M059J (cell line): ENCODE measurements at regions not wholly inside any gene's neighbourhood (a gene's known extent, or its start where the extent isn't known, plus 50 kb on each side); places are given as distances from the start of the nearest gene placed in this dataset.
A peak's percentile ranks its signal among the peaks of the same experiment; 100 is the strongest.
"Not testable (repeated sequence)": the region's sequence is repeated elsewhere in the genome, so short reads cannot be mapped to it uniquely, and the experiment has no call there.

Source experiments
- DNase-seq: peaks from one replicate; pipeline ENCODE4 v3.0.0-alpha.2; 2012; ENCODE audit warnings: low read depth

DNA sequence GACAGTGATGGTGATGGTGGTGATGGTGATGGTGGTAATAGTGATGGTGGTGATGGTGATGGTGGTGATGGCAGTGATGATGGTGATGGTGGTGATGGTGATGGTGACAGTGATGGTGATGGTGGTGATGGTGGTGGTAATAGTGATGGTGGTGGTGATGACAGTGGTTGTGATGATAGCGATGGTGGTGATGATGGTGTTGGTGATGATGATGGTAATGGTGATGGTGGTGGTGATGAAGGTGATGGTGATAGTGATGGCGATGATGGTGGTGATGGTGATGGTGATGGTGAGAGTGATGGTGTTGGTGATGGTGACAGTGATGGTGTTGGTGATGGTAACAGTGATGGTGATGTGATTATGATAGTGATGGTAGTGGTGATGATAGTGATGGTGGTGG lies 94.3 kb downstream of the ASB1 start:
- DNase-seq = no peak

DNA sequence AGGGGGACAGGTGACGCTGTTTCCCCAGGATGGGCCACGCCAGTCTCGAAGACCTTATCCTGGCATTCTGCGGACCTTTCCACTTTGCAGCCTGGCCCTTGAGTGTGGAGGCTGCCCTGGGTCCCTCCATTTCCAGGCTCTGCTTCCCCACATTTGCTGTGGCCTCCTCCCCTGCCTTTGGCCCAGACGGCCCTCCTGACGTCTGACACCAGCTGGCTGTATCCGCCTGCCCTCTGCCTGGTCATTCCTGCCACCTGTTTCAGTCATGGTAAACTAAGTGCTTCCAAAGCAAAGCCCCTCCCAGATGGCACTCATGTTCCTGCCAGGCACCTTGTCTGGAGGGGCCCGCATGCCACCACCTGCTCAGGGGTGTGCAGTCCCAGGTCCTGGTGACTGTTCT lies 95.1 kb downstream of the ASB1 start:
- DNase-seq = no peak

DNA sequence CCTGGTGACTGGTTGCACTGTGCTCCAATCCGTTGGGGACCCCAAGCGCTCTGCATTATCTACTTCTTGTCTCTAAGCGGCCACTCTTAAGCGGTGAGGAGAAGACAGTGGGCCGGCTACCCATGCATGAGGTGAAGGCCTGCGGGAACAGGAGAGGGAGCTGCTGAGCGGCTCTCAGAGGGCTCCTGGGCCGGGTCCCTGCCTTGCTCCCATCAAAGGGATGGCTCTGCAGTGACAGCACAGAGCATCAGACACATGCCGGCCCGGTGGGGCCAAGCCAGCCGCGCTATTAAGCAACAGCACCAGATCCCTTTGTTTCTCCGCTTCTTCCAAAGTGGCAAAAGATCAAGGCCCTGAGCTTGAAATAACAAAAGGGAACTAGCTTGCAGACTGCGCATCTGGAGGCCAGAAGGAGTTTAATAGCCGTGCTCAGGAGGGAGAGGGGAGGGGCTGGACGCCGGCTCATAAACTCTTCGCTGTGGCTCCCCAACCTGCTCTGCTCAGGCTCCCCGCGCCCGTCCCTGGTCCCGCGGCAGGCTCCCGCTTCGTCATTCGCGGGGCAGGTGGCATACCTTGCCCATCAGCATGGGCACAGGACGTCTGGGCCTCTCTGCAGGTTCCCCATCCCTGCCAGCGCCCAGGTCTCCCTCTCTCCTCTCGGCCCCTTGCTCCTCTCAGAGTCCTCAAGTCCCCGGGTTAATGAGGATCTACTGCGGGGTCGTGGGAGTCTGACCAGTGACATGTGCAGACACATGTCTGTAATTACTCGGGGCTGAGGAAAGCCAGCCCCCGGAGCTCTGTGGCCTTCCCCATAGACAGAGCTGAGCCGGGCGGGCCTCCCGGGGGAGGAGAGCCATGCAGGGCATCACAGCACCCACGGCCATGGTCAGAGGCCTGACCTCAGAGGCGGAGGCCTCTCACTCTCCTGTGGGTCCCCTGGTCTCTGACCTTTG lies 96.7 kb downstream of the ASB1 start:
- DNase-seq = no peak

DNA sequence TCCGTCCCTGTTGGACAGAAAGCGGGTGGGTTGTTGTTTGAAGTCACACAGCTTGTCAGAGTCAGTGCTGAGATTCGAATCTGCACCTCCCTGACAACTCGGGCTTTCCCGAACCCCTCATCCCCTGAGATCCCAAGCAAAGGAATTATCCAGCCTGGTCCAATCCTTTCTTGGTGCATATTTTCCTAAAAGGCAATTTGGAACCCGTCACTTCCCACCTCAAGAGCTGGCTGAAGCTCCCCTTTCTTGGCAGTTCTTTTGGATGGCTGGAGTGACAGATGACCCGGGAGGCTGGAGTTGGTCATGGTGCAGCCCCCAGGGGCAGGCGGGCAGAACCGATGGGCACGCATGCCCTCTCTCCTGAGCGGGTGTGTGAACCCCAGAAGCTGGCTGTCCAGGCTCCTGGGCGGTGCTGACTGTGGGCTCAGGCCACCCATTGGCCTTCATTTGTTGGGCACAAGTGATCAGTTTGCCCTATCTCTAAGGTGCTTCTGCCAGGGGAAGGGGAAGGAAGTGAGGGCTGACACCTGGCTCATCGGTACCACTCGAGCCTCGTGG lies 97.8 kb downstream of the ASB1 start:
- DNase-seq = no peak

DNA sequence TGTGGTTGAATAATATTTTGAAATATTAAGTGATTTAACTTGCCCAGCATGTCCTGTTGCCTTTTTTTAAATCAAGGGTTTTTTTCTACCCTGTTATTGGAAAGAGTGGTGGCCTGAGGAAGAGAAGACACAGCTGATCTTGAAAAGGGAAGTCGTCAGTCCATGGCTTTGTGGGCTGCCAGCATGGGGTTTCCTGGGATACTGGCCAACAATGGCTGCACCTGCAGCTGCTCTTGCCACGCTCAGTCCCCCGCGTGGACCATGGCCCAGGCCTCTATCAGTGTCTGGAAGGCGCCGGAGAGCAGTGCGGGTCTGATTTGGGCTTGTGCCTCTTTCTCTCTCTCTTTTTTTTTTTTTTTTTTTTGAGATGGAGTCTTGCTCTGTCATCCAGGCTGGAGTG lies 99.3 kb downstream of the ASB1 start:
- DNase-seq = no peak

DNA sequence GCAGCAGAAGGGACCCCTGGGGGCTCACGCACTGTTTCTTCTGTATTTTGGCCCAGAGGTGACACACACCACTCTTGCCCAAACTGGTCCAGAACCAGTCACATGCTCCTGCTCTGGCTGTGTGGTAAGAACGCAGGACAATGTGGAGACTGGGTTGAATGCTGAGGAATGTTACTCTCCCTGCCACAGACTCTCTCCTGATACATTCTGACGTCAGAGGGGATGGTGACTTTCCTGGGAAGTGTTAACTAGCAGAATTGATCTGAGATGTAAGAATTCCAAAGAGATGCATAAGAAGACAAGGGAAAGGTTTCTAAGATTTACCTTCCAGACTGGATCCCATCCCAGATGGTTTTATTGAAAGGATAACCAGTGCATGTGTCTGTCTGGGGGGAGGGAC lies 100.8 kb downstream of the ASB1 start:
- peak; percentile 11 for DNase-seq

DNA sequence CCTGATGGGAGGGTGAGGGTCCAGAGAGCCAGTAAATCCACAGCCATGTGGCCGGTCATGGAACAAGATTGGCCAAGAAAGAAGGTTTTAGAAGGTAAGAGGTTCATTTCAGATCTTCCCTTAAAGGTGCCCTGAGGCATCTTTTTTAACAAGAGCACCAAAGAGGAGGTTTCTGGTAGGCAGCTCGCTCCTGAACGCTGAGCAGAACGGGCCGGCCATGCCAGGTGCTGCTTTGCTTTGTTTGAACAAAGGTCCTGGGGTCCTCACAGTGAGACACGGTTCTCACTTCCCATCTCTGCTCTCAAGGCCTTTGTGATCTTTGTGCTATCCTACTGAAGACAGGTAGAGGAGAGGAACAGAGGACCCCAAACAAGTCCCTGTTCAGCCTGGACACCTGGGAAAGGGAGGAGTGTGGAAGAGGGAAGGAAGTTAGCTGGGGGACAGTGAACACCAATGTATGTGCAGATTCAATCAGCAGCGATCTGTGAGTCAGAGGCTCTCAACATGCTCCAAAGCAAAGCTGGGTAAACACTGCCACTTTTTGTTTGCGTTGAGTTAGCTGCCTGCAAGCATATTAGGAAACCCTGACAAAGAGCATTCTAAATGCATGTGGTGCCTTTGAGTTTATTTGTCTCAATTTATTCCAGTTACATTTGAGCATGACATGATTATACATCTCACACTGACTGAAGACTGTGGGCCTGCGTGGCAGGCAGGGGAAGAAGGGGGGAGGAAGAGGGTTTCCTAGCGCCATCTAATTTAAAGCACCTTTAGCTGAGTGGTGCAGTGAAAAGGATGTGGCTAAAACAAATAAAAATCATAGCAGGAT lies 102.4 kb downstream of the ASB1 start:
- peak; percentile 12 for DNase-seq

DNA sequence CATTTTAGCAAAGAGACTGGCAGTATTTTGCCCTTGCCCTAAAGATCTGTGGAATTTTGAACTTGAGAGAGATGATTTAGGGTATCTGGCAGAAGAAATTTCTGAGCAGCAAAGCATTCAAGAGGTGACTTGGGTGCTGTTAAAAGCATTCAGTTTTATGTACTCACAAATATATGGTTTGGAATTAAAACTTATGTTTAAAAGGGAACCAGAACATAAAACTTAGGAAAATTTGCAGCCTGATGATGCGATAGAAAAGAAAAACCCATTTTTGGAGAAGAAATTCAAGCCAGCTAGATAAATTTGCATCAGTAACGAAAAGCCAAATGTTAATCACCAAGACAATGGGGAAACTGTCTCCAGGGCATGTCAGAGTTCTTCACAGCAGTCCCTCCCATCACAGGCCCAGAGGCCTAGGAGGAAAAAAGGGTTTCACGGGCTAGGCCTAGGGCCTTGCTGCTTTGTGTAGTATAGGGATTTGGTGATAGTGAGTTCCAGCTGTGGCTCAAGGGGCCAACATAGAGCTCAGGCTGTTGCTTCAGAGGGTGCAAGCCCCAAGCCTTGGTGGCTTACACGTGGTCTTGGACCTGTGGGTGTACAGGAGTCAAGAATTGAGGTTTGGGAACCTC lies 104.4 kb downstream of the ASB1 start:
- DNase-seq = not testable (repeated sequence)

DNA sequence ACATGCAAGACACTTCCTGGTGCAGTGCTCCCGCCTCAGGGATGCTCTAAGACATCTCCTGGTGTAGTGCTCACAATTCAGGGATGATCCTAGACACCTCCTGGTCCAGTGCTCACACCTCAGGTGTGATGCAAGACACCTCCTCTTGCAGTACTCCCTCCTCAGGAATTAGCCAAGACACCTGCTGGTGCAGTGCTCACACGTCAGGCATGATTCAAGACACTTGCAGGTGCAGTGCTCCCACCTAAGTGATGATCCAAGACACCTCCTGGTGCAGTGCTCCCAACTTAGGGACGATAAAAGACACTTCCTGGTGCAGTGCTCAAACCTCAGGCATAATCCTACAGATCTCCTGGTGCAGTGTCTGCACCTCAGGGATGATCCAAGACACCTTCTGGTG lies 117.0 kb downstream of the ASB1 start:
- not testable (repeated sequence) for DNase-seq

DNA sequence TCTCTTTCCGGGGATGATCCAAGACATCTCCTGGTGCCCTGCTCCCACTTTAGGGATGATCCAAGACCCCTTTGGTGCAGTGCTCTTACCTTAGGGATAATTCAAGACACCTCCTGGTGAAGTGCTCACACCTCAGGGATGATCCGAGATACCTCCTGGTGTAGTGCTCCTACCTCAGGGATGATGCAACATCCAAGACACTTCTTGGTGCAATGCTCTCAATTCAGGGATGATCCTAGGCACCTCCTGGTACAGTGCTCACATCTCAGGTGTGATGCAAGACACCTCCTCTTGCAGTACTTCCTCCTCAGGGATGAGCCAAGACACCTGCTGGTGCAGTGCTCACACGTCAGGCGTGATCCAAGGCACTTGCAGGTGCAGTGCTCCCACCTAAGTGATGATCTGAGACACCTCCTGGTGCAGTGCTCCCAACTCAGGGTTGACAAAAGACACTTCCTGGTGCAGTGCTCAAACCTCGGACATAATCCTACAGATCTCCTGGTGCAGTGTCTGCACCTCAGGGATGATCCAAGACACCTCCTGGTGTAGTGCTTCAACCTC lies 122.3 kb downstream of the ASB1 start:
- DNase-seq = no peak

DNA sequence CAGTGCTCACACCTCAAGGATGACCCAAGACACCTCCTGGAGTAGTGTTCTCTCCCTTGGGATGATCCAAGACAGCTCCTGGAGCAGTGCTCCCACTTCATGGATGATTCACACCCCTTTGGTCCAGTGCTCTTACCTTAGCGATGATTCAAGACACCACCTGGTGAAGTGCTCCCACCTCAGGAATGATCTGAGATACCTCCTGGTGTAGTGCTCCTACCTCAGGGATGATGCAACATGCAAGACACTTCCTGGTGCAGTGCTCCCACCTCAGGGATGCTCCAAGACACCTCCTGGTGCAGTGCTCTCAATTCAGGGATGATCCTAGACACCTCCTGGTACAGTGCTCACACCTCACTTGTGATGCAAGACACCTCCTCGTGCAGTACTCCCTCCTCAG lies 123.1 kb downstream of the ASB1 start:
- no peak for DNase-seq

DNA sequence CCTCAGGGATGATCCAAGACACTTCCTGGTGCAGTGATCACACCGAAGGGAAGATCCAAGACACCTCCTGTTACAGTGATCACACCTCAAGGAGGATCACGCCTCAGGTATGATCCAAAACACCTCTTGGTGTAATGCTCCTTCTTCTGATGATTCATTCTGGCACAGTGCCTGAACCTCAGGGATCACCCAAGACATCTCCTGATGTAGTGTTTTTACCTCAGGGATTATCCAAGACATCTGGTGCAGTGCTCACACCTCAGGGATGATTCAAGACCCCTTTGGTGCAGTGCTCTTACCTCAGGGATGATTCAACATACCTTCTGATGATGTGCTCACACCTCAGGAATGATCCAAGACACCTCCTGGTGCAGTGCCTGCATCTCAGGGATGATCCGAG lies 124.4 kb downstream of the ASB1 start:
- peak; percentile 10 for DNase-seq

DNA sequence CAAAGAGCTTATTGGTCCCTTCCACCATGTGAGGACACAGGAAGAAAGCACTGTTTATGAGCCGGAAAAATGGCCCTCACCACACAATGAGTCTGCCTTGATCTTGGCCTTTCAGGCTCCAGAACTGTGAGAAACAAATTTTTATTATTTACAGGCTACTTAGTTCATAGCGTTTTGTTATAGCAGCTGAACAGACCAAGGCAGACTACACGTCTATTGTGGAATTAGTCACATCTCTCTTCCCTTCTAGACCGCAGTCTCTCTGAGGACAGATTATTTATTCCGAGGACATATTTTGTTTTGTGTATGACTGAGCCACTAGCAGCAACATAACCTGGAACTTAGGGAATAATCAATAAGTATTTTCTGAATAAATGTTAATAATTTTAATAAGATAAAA lies 125.5 kb downstream of the ASB1 start:
- no peak for DNase-seq

DNA sequence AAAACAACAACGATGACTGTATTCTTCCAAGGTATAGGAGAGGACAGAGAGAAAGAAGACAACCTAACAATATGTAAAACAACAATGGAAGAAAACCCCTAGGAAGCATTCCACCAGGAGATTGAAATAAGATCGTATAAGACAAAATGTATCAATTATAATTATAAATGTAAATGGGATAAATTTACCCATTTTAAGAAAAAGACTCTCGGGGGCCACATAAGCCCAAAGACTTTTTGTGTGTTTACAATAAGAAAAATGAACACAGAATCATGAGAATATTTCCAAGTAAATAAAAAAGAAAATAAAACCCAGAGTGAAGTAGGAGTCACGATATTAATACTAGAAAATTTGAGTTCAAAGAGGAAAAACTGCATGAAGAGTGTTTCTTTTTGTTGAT lies 126.4 kb downstream of the ASB1 start:
- DNase-seq = no peak

DNA sequence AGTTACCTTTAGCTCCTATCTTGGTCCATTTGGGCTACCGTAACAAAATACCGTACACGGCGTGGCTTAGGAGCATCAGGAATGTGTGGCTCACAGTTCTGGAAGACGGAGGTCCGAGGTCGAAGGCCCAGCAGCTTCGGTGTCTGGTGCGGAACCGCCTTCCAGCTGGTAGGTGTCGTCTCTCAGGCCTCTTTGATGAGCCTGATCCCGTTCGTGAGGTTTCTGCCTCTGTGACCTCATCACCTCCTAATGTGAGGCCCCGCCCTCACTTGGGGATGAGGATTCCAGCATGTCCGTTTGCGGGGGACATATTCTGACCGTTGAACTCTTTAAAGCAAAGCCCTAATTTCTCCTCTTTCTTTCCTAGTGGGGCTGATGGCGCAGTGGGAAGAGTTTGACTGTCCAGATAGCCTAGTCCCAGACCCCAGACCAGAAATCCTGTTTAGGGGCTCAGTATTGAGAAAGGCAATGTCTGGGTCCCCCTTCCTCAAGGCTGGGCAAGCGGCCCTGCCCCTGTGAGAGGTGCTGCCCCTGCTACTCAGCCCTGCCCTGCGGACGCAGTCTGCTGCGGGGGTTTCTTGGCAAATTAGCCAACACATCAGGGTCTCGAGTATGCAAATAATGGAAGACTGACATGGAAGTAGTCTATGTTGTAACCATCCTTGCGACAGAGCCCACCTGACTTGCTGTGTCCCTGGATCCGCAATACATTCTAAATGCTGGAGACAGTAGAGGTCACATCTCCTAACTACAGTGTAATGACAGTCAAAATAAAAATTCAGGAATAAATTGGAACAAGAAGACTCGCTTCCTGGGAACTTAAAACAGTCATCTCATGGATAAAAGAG lies 128.0 kb downstream of the ASB1 start:
- DNase-seq = no peak

DNA sequence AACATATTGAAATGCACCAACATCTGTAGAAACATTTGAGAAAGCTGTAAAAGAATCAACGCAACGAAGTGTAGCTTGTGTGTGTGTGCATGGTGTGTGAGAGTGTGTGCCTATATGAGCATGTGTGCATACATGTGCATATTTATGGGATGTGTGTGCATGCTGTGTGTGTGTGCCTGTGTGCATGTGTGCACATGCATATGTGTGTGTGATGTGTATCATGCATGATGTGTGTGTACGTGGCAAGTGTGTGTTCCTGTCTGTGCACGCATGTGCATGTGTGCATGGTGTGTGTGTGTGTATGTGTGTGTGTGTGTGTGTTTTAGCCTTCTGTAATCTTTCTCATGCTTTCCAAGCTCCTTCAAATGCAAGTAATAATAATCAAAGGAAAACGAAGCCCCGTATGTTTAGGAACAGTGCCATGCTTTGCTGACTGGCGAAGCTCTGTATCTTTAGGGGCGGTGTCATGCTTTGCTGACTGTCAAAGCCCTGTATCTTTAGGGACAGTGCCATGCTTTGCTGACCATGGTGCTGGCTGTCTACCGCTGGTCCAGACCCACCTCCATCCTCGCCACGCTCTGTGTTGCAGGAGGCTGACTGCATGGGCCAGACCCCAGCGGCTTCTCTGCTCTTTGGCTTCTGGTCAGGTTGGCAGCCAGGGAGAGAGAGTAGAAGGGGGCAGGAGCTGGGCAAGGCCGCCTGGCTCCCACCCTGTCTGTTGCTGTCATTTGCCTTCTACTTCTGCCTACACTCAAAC lies 129.2 kb downstream of the ASB1 start:
- no peak for DNase-seq

DNA sequence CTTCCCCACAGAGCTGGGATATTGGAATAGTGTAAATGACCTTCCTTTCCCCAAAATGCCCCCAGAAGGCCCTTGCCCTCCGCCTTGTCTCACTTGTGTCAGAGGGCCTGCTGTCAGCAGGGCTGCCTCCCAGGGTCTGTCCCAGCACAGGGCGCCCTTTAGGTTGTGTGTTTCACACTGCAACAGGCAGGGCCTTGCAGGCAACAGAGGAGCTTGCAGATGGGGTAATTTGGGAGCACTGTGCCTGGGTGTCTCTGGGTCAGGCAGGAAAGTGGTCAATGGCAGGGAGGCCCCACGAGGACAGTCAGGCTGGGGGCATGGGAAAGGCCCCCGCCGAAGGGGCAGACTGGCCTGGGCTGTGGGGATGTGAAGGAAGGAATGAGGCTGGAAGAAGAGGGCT lies 130.7 kb downstream of the ASB1 start:
- DNase-seq = no peak

DNA sequence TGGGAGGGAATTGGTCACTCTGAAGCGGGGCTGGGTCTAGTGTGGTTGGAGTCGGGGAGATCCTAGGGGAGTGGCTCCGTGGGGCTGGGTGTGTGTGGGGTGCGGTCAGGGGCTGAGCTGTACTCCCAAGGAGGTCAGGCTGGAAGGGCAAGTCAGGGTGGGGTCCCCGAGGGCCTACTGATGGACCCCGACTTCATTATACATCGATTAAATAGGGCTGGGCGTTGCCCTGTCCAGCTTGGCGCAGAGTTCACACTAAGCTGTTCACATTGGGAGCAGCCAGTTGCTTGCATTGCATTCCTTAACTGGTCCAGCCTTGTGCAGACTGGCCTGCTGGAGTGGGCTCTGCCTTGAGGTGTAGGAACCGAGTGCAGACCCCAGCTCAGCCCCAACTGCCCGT lies 131.2 kb downstream of the ASB1 start:
- no peak for DNase-seq

DNA sequence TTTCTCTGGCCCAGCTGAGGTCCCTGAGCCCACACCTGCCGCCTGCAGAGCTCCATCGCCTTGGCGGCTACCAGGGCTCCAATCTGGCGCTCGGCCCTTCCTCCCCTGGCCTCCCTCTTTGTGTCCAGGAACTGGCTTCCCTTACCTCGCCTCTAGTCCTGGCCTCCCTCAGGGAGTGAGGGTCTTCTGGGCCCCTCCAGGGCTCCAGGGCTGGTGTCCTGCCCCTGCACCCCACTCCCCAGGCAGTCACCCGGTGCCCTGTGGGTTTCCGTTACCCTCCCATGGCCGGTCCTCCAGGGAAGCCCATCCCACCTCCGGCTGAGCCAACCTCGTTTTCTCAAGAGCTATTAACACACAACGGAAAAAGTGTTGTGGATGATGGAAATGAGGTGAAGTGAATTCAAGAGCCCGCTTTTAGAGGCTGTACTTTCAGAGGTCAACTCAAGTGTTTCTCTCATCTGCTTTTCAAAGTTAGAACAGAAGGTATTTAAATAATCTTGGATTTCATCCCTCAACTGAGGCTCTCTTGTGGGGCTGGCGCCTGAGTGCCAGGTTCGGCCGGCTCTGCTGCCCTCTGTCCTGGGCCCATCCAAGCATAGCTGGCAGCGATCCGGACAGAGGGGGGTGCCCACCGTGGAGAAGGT lies 131.9 kb downstream of the ASB1 start:
- no peak for DNase-seq

DNA sequence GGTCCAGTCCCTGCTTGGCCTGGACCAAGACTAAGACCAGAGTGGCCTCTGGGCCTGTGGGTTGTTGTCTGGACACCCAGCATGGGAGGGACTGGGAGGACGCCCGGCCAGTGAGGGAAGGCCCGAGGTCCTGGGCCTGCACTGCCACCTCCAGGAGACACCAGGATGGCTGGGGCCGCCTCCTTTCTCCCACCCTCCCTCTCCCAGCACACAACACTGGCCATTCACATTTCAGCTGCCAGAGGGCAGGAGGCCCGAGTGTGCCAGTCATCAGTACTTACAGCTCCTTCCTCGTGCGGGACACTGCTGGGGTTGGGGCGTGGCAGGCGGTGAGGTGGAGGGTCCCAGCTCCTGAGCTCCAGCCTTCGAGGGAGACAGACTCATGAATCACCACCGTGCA lies 133.5 kb downstream of the ASB1 start:
- DNase-seq = no peak
